ENCODE measurements at regions not wholly inside any gene's neighbourhood (a gene's known extent, or its start where the extent isn't known, plus 50 kb on each side); places are given as distances from the start of the nearest gene placed in this dataset.
"Not testable (repeated sequence)": the region's sequence is repeated elsewhere in the genome, so short reads cannot be mapped to it uniquely, and the experiment has no call there.

- no peak for DNase-seq
Observed at GRCh38 chr21:24436236-24436635, 1171.0 kb downstream of the MRPL39 start.

GRCh38 chr21:24428591-24429199 lies 1178.6 kb downstream of the MRPL39 start:
- DNase-seq, result no peak

DNA sequence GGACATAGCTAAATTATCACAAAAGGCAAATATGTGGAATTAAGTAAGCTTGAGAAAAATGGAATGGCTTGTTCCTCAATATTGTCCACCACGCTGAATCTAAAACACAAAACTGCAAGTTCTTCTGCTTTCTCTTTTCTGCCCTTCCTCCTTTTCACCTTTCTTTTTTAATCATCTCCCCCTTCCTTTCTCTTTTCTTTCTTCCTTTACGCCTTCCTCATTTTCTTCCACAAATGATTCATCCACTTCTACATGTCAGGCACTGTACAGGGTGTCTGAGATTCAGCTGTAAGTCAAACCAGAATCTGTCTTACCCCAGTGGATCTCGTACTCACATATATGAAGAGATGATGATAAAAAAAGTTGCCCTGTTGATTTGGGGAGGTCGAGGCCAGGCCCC lies 1182.5 kb downstream of the MRPL39 start:
- DNase-seq, result peak; percentile 5

DNA sequence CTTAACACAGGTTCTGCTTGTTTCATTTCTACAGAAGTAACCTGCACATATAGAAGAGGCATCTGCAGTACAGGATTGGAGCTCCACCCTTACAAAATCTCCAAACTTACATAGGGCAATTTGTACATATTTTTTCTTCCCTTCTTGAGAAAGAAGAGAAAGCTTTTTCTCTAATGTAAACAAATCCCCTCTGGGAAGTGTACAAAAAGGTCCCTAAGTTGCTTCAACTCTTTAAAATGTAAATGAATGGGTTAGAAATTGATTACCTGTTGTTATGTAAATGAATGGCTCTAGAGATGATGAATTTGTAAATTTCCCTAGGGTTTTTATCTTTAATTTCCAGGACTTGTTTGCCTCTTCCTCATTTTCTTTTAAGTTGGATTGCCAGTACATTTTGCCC lies 1183.7 kb downstream of the MRPL39 start:
- no peak for DNase-seq

- DNase-seq, result no peak
Observed at GRCh38 chr21:24420689-24421088, 1186.6 kb downstream of the MRPL39 start.

DNA sequence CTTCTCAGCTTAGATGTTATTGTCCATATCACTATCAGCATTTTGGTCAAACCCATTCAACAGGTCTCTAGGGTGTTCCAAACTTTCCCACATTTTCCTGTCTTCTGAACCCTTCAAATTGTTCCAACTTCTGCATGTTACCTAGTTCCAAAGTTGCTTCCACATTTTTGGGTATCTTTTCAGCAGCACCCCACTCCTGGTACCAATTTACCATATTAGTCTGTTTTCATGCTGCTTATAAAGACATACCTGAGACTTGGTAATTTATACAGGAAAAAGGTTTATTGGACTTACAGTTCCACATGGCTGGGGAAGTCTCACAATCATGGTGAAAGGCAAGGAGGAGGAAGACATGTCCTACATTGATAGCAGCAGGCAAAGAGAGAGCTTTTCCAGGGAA lies 1187.6 kb downstream of the MRPL39 start:
- DNase-seq, result not testable (repeated sequence)

DNA sequence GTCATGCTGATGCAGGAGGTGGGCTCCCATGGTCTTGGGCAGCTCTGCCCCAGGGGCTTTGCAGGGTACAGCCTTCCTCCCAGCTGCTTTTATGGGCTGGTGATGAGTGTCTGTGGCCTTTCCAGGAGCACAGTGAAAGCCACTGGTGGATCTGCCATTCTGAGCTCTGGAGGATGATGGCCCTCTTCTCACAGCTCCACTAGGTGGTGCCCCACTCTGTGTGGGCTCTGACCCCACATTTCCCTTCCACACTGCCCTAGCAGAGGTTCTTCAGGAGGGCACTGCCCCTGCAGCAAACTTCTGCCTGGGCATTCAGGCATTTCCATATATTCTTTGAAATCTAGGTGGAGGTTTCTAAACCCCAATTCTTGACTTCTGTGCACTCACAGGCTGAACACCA lies 1188.6 kb downstream of the MRPL39 start:
- no peak for DNase-seq

GRCh38 chr21:24411429-24411828 lies 1195.9 kb downstream of the MRPL39 start:
- DNase-seq, result no peak

DNA sequence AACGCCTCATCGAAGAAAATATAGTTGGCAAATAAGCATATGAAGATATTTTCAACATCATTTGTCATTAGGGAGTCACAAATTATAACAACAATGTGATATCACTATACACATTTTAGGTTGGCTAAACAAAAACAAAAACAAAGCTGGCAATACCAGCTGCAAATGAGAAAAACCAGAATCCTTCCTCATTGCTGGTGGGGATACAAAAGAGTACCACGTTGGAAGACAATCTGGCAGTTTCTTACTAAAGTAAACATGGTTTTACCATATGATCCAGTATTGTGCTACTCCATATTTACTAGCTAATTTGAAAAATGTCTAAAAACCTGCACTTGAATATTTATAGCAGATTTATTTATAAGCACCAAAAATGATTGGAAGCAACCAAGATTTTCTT lies 1204.1 kb downstream of the MRPL39 start:
- DNase-seq, result no peak

GRCh38 chr21:24395320-24395923 lies 1211.9 kb downstream of the MRPL39 start:
- no peak for DNase-seq

- no peak for DNase-seq
Observed at GRCh38 chr21:24375201-24375600, 1232.1 kb downstream of the MRPL39 start.

- DNase-seq, result no peak
Observed at GRCh38 chr21:24372506-24372905, 1234.8 kb downstream of the MRPL39 start.

DNA sequence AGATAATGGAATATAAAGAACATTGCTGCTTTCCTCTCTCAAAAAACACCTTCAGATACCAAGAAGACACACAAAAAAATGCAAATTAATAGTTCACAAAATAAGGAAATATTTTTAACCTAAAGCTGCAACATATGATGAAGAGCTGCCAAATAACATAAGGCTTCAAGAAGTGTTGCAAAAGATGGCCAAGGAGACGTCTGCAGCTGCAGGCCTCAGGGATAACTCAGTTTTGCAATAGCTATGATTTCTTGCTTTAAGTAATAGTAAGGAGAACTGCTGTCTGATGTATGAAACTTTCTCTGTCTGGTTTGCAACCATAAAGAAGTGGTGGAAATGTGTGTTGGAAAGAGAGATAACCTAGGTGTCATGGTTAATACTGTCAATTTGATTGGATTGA lies 1237.5 kb downstream of the MRPL39 start:
- no peak for DNase-seq

DNA sequence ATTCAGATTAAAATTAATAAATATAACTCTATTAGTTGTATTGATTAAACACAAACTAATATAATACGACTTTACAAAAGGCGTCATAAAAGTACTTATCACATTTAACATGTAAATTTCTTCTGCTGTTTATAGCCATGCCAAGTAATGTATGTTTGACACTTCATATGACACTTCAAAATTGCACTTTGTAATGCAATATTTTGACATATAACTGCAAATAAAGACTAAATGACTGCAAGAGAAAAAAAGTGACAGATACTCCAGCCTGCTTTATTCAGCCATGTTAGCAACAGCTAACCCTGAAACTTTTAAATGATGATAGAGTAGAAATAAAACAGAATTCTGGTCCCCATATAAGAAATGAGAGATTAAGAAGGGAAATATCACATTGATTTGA lies 1238.0 kb downstream of the MRPL39 start:
- no peak for DNase-seq

DNA sequence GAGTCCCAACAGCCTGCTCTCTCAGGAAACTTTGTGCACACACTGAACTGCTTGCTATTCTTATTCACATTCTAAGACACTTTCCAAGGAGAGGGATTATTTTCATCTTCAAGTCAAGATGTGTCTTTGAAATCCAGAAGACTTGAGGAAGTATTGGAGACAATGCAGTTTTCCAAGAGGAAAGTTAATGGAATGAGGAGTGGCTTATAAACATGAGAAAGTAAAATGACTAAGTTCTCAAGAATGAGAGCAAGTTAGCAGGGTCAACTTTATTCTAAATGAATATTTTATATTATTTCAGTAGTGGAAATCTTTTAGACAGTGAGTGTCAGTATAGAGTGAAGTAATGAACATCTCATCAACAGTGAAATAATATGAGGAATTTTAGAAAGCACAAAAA lies 1239.3 kb downstream of the MRPL39 start:
- DNase-seq, result no peak

DNA sequence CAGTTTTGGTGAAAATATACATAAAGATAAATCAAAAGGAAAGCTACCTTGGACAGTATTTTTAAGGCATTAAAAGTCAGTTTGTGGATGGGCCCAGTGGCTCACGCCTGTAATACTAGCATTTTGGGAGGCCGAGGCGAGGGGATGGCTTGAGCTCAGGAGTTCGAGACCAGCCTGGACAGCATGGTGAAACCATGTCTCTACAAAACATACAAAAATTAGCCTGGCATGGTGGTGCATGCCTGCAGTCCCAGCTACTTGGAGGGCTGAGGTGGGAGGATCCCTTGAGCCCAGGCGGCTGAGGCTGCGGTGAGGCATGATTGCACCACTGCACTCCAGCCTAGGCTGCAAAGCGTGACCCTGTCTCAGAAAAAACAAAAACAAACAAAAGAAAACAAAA lies 1253.8 kb downstream of the MRPL39 start:
- DNase-seq, result no peak

DNA sequence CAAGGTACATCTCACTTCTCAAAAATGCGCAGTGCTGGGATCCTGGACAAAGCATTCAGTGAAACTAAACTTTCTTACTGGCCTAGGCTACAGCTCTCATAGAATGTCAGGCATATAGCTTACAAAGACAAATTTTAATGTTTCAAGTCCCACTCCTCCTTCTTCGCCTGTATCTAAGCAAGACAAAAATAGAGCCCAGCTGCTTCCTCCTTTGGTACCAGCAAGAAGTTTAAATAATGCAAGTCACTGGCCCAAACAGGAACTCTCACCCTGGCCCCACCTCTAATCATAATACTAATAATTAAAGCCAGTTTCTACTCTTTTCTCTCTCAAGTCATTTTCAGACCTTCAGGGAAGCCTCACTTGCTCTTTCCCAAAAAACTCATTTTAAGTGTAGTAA lies 1267.9 kb downstream of the MRPL39 start:
- no peak for DNase-seq

- DNase-seq, result no peak
Observed at GRCh38 chr21:24336491-24336890, 1270.8 kb downstream of the MRPL39 start.

- no peak for DNase-seq
Observed at GRCh38 chr21:24323536-24323935, 1283.7 kb downstream of the MRPL39 start.

DNA sequence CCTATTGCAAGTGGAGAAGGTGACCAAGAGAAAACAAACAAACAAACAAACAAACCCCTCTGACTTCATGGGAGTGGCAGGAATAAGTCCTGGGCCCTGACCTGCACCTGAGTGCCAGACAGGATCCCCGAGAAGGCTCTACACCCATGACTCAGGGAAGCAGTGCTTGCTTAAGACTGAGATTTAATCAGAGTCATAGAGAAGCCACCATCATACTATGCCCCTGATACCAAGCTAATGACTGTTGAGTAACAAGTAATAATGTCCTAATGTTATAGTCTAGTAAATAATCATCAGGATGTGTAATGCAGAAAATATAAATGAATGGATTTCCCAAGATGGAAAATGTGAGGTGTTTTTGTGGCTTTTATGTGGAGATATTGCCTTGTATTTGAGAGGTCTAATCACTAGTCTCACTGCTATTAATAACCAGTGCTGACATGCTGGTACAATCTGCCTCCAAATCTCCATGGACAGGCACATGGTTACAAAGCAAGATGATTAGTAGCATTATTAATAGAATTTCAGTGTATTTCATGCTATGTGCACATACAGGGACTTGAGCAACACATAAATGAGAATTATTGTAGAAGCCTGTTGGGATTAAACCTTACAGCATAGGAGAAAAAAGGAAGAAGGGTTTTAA lies 1290.9 kb downstream of the MRPL39 start:
- DNase-seq, result no peak

DNA sequence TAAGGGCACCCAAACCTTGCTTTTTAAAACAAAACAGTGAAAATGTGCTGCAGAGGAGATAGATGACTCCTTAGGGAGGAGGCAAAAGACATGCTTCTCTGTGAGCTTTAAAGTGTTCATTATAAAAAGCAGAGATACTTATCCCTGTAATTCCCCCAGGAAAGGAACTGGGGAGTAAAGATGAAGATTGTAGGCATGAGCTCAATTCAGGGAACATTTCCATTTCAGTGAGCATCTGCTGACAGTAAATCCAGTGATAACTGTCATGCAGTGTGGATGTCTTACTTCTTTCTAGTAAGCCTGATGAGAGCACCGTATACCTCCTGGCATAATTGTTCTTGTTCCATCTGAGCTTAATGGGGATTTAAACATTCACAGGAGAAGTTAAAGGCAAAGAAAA lies 1296.5 kb downstream of the MRPL39 start:
- no peak for DNase-seq

- no peak for DNase-seq
Observed at GRCh38 chr21:24308183-24308582, 1299.1 kb downstream of the MRPL39 start.

- no peak for DNase-seq
Observed at GRCh38 chr21:24302400-24302799, 1304.9 kb downstream of the MRPL39 start.

GRCh38 chr21:24298040-24298439 lies 1309.2 kb downstream of the MRPL39 start:
- no peak for DNase-seq

GRCh38 chr21:24294171-24294570 lies 1313.1 kb downstream of the MRPL39 start:
- no peak for DNase-seq

All from SIG-M5 (cell line).